ENCODE measurements at regions not wholly inside any gene's neighbourhood (a gene's known extent, or its start where the extent isn't known, plus 50 kb on each side); places are given as distances from the start of the nearest gene placed in this dataset.
"Not testable (repeated sequence)": the region's sequence is repeated elsewhere in the genome, so short reads cannot be mapped to it uniquely, and the experiment has no call there.

- H3K4me2 ChIP-seq, result no peak overlapping the region
- no peaks in the 10 kb centered on the region for H3K79me2 ChIP-seq (ENCODE audit: low read depth)
- H2AFZ ChIP-seq, result no peak overlapping the region
- no peaks in the 10 kb centered on the region for H3F3A ChIP-seq (ENCODE audit: insufficient read depth, low read depth)
- no peaks in the 10 kb centered on the region for H3K9me2 ChIP-seq (ENCODE audit: insufficient read depth)
- no peak for TF ChIP-seq EZH2 (IDR thresholded peaks at IDR 0.05; ENCODE audit: low read depth)
- no peaks in the 10 kb centered on the region for H3K36me3 ChIP-seq (ENCODE audit: low read depth)
- CTCF ChIA-PET, result no interaction called here
- no peaks in the 10 kb centered on the region for H3K9me3 ChIP-seq (ENCODE audit: insufficient read depth, low read depth)
- no TSS peak for BruUV-seq (replicated peaks)
- H3K4me1 ChIP-seq (replicated peaks; ENCODE audit: insufficient read depth), result no peaks in the 10 kb centered on the region
- H3K4me3 ChIP-seq, result no peak overlapping the region
- DNase-seq, result no peak
- POLR2A ChIA-PET (ENCODE audit: unreplicated experiment), result no interaction called here
- H4K20me1 ChIP-seq (ENCODE audit: insufficient read depth), result no peaks in the 10 kb centered on the region
- no peaks in the 10 kb centered on the region for H3K27me3 ChIP-seq (ENCODE audit: insufficient read depth, low read depth)
- intact Hi-C loops (cut with micrococcal nuclease; ENCODE audit: unreplicated experiment), result no loop called here
- no peak overlapping the region for H3K27ac ChIP-seq
Measured at GRCh38 chr1:194860248-194861201, 1674.1 kb upstream of the B3GALT2 start.

- H3K36me3 ChIP-seq (ENCODE audit: low read depth); H2AFZ ChIP-seq; H3K79me2 ChIP-seq (ENCODE audit: low read depth); H4K20me1 ChIP-seq (ENCODE audit: insufficient read depth); H3K9me2 ChIP-seq (ENCODE audit: insufficient read depth); H3K27me3 ChIP-seq (ENCODE audit: insufficient read depth, low read depth); H3K27ac ChIP-seq; POLR2A ChIA-PET (ENCODE audit: unreplicated experiment); H3K4me3 ChIP-seq; H3F3A ChIP-seq (ENCODE audit: insufficient read depth, low read depth); DNase-seq; H3K9me3 ChIP-seq (ENCODE audit: insufficient read depth, low read depth); BruUV-seq (replicated peaks); H3K4me1 ChIP-seq (replicated peaks; ENCODE audit: insufficient read depth); intact Hi-C loops (cut with micrococcal nuclease; ENCODE audit: unreplicated experiment); H3K4me2 ChIP-seq; CTCF ChIA-PET: not testable (repeated sequence)
Measured at GRCh38 chr1:194859481-194860154, 1673.2 kb upstream of the B3GALT2 start.

- CTCF ChIA-PET; H3F3A ChIP-seq (ENCODE audit: insufficient read depth, low read depth); H3K27me3 ChIP-seq (ENCODE audit: insufficient read depth, low read depth); BruUV-seq (replicated peaks); H3K4me1 ChIP-seq (replicated peaks; ENCODE audit: insufficient read depth); H3K4me3 ChIP-seq; H3K36me3 ChIP-seq (ENCODE audit: low read depth); H2AFZ ChIP-seq; H3K27ac ChIP-seq; intact Hi-C loops (cut with micrococcal nuclease; ENCODE audit: unreplicated experiment); POLR2A ChIA-PET (ENCODE audit: unreplicated experiment); H3K79me2 ChIP-seq (ENCODE audit: low read depth); H4K20me1 ChIP-seq (ENCODE audit: insufficient read depth); H3K9me2 ChIP-seq (ENCODE audit: insufficient read depth); H3K9me3 ChIP-seq (ENCODE audit: insufficient read depth, low read depth); H3K4me2 ChIP-seq; DNase-seq: not testable (repeated sequence)
Measured at GRCh38 chr1:194858811-194859480, 1672.5 kb upstream of the B3GALT2 start.

- Histone ChIP-seq H3K4me3 (no peak overlapping the region), H3K27ac (no peak overlapping the region), H3K4me1 (replicated peaks; ENCODE audit: insufficient read depth) (no peaks in the 10 kb centered on the region), H3K79me2 (ENCODE audit: low read depth) (no peaks in the 10 kb centered on the region), H2AFZ (no peak overlapping the region), H3K9me3 (ENCODE audit: insufficient read depth, low read depth) (no peaks in the 10 kb centered on the region), H3K4me2 (no peak overlapping the region), H4K20me1 (ENCODE audit: insufficient read depth) (no peaks in the 10 kb centered on the region), H3K27me3 (ENCODE audit: insufficient read depth, low read depth) (no peaks in the 10 kb centered on the region), H3K9me2 (ENCODE audit: insufficient read depth) (no peaks in the 10 kb centered on the region), H3F3A (ENCODE audit: insufficient read depth, low read depth) (no peaks in the 10 kb centered on the region), H3K36me3 (ENCODE audit: low read depth) (no peaks in the 10 kb centered on the region)
- intact Hi-C loops (cut with micrococcal nuclease; ENCODE audit: unreplicated experiment), result no loop called here
- ChIA-PET POLR2A (ENCODE audit: unreplicated experiment) (no interaction called here), CTCF (no interaction called here)
- no TSS peak for BruUV-seq (replicated peaks)
- no peak for TF ChIP-seq EZH2 (IDR thresholded peaks at IDR 0.05; ENCODE audit: low read depth)
- no peak for TF ChIP-seq CTCF (conservative IDR thresholded peaks at IDR 0.05)
- no peak for DNase-seq
Measured at GRCh38 chr1:194857413-194857812, 1671.0 kb upstream of the B3GALT2 start.

Measured in PC-9 (cell line).